ENCODE measurements at regions not wholly inside any gene's neighbourhood (a gene's known extent, or its start where the extent isn't known, plus 50 kb on each side); places are given as distances from the start of the nearest gene placed in this dataset.

GRCh38 chr2:82675186-82675585 lies 1783.9 kb downstream of the SUCLG1 start:
- no peak for DNase-seq (ENCODE audit: low read depth)

- DNase-seq (ENCODE audit: low read depth), result no peak
These were observed 1784.4 kb downstream of the SUCLG1 start for GRCh38 chr2:82674652-82675051.

GRCh38 chr2:82667491-82667890 lies 1791.6 kb downstream of the SUCLG1 start:
- no peak for DNase-seq (ENCODE audit: low read depth)

GRCh38 chr2:82665691-82666090 lies 1793.4 kb downstream of the SUCLG1 start:
- no peak for DNase-seq (ENCODE audit: low read depth)

GRCh38 chr2:82657106-82657505 lies 1802.0 kb downstream of the SUCLG1 start:
- no peak for DNase-seq (ENCODE audit: low read depth)

- DNase-seq (ENCODE audit: low read depth), result no peak
These were observed 1802.7 kb downstream of the SUCLG1 start for GRCh38 chr2:82656420-82656819.

- DNase-seq (ENCODE audit: low read depth), result no peak
These were observed 1807.0 kb downstream of the SUCLG1 start for GRCh38 chr2:82652117-82652516.

- no peak for DNase-seq (ENCODE audit: low read depth)
These were observed 1809.0 kb downstream of the SUCLG1 start for GRCh38 chr2:82650038-82650437.

GRCh38 chr2:82641598-82642180 lies 1817.4 kb downstream of the SUCLG1 start:
- no peak for DNase-seq (ENCODE audit: low read depth)

GRCh38 chr2:82636402-82637020 lies 1822.6 kb downstream of the SUCLG1 start:
- DNase-seq (ENCODE audit: low read depth), result no peak

- no peak for DNase-seq (ENCODE audit: low read depth)
These were observed 1860.1 kb downstream of the SUCLG1 start for GRCh38 chr2:82599021-82599420.

- DNase-seq (ENCODE audit: low read depth), result no peak
These were observed 1862.5 kb downstream of the SUCLG1 start for GRCh38 chr2:82596581-82596980.

- no peak for DNase-seq (ENCODE audit: low read depth)
These were observed 1867.4 kb downstream of the SUCLG1 start for GRCh38 chr2:82591718-82592117.

- DNase-seq (ENCODE audit: low read depth), result no peak
These were observed 1882.4 kb downstream of the SUCLG1 start for GRCh38 chr2:82576656-82577055.

GRCh38 chr2:82539280-82539621 lies 1919.8 kb downstream of the SUCLG1 start:
- DNase-seq (ENCODE audit: low read depth), result no peak

- no peak for DNase-seq (ENCODE audit: low read depth)
These were observed 1920.3 kb downstream of the SUCLG1 start for GRCh38 chr2:82538590-82539279.

- DNase-seq (ENCODE audit: low read depth), result no peak
These were observed 1930.8 kb downstream of the SUCLG1 start for GRCh38 chr2:82528288-82528687.

- no peak for DNase-seq (ENCODE audit: low read depth)
These were observed 1932.0 kb downstream of the SUCLG1 start for GRCh38 chr2:82527124-82527523.

GRCh38 chr2:82526277-82526676 lies 1932.8 kb downstream of the SUCLG1 start:
- no peak for DNase-seq (ENCODE audit: low read depth)

GRCh38 chr2:82525744-82526143 lies 1933.3 kb downstream of the SUCLG1 start:
- DNase-seq (ENCODE audit: low read depth), result no peak

GRCh38 chr2:82524826-82525225 lies 1934.3 kb downstream of the SUCLG1 start:
- no peak for DNase-seq (ENCODE audit: low read depth)

- DNase-seq (ENCODE audit: low read depth), result no peak
These were observed 1947.2 kb downstream of the SUCLG1 start for GRCh38 chr2:82511894-82512293.

GRCh38 chr2:82508702-82509101 lies 1950.4 kb downstream of the SUCLG1 start:
- DNase-seq (ENCODE audit: low read depth), result no peak

- DNase-seq (ENCODE audit: low read depth), result no peak
These were observed 1951.4 kb downstream of the SUCLG1 start for GRCh38 chr2:82507657-82508056.

All from stimulated activated CD8-positive, alpha-beta memory T cell treated with anti-CD3 and anti-CD28 coated beads, Interleukin-15, amount 100 ng/mL, for 1 hour (primary cell).